ENCODE measurements at regions not wholly inside any gene's neighbourhood (a gene's known extent, or its start where the extent isn't known, plus 50 kb on each side); places are given as distances from the start of the nearest gene placed in this dataset.

DNA sequence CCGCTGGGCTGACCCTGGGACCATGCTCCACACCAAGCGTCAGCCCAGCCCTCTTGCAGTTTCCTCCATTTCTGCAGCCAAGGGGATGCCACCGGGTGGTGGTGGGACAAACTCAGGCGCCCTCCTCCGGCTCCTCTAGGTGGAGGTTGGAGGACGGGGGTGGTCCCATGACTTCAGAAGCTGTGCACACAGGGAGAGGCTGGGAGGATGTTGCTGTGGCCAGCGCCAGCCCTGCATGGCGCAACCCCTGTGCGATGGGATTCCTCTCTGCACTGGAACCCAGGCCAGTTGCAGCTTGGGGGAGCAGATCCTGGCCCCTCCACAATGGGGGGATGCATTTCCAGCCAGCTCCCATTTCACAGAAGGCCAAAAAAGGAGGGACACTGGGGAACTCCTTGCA lies 246.5 kb downstream of the C16orf95 start:
- TF ChIP-seq, protein P1, sequence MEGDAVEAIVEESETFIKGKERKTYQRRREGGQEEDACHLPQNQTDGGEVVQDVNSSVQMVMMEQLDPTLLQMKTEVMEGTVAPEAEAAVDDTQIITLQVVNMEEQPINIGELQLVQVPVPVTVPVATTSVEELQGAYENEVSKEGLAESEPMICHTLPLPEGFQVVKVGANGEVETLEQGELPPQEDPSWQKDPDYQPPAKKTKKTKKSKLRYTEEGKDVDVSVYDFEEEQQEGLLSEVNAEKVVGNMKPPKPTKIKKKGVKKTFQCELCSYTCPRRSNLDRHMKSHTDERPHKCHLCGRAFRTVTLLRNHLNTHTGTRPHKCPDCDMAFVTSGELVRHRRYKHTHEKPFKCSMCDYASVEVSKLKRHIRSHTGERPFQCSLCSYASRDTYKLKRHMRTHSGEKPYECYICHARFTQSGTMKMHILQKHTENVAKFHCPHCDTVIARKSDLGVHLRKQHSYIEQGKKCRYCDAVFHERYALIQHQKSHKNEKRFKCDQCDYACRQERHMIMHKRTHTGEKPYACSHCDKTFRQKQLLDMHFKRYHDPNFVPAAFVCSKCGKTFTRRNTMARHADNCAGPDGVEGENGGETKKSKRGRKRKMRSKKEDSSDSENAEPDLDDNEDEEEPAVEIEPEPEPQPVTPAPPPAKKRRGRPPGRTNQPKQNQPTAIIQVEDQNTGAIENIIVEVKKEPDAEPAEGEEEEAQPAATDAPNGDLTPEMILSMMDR (IDR thresholded peaks at IDR 0.05) = no peak
- no peak for TF ChIP-seq ZFX (IDR thresholded peaks at IDR 0.05; ENCODE audit: borderline replicate concordance)

All from 22Rv1 (cell line).